ENCODE measurements at regions not wholly inside any gene's neighbourhood (a gene's known extent, or its start where the extent isn't known, plus 50 kb on each side); places are given as distances from the start of the nearest gene placed in this dataset.

DNA sequence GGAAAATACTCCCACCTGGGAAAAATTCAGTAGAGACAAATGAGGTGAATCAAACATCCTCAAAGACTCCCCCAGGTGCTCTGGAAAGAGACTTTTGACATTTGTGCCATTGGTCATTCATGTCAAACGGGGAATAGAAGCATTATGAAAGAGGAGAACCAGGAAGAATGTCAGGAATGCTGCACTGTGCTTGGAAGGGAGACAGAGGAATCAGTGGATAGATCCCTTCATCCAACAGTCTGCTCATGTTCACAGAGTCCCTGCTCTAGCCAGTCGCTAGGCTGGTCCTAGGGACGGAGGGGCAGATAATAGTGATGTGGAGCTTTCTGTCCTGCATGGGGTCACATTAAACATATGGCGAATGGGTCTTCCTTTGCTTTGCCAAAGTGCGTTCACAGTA lies 384.4 kb downstream of the FGF9 start:
- no peak for TF ChIP-seq NFE2L2 (IDR thresholded peaks at IDR 0.05; ENCODE audit: low read depth, low read length)
- no peak for TF ChIP-seq FOS (IDR thresholded peaks at IDR 0.05; ENCODE audit: low read depth, low read length)
- no peak for TF ChIP-seq CHD1 (IDR thresholded peaks at IDR 0.05; ENCODE audit: low read depth, low read length)
- TF ChIP-seq, protein P1, sequence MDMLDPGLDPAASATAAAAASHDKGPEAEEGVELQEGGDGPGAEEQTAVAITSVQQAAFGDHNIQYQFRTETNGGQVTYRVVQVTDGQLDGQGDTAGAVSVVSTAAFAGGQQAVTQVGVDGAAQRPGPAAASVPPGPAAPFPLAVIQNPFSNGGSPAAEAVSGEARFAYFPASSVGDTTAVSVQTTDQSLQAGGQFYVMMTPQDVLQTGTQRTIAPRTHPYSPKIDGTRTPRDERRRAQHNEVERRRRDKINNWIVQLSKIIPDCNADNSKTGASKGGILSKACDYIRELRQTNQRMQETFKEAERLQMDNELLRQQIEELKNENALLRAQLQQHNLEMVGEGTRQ (IDR thresholded peaks at IDR 0.05; ENCODE audit: low read depth, low read length): no peak
- TF ChIP-seq POLR2A (IDR thresholded peaks at IDR 0.05; ENCODE audit: low read depth, low read length): no peak
- TF ChIP-seq MXI1 (IDR thresholded peaks at IDR 0.05; ENCODE audit: borderline replicate concordance, low read depth, low read length): no peak
- no peak for TF ChIP-seq SMC3 (IDR thresholded peaks at IDR 0.05; ENCODE audit: low read depth, low read length)
- TF ChIP-seq RCOR1 (IDR thresholded peaks at IDR 0.05; ENCODE audit: insufficient replicate concordance, low read length): no peak
- no peak for TF ChIP-seq MAZ (IDR thresholded peaks at IDR 0.05; ENCODE audit: borderline replicate concordance, low read depth, low read length)
- no CpG with 5 or more reads among the region's 5 CpGs for WGBS, 2 experiments (ENCODE audit: extremely low coverage in 2 of 2, insufficient read length in 1 of 2)
- no peak overlapping the region for H3K18ac ChIP-seq (ENCODE audit: low read depth, low read length)
- no peak overlapping the region for H3K4ac ChIP-seq (ENCODE audit: low read depth, low read length)
- H2AK5ac ChIP-seq (ENCODE audit: low read depth, low read length): no peak overlapping the region
- intact Hi-C loops (cut with micrococcal nuclease): no loop called here
- H2BK5ac ChIP-seq (ENCODE audit: low read depth, low read length, poor library complexity, severe bottlenecking): no peak overlapping the region
- no peaks in the 10 kb centered on the region for H3K4me1 ChIP-seq (ENCODE audit: control insufficient read depth, insufficient read depth, low read length)
- BruUV-seq (replicated peaks): no TSS peak
- H3K23ac ChIP-seq (ENCODE audit: low read depth, low read length): no peak overlapping the region
- no peak overlapping the region for H3K4me3 ChIP-seq (ENCODE audit: insufficient read depth, low read depth, low read length)
- peak; percentile 68 for ATAC-seq (ENCODE audit: low read depth)
- no peak overlapping the region for H2AK9ac ChIP-seq (replicated peaks; ENCODE audit: low read depth, low read length, poor library complexity)
- H3K36me3 ChIP-seq (ENCODE audit: control insufficient read depth, insufficient read depth, low read length): no peaks in the 10 kb centered on the region
- H4K5ac ChIP-seq (ENCODE audit: low read depth, low read length): no peak overlapping the region
- in situ Hi-C loops (cut with MboI; ENCODE audit: low sequenced_read_pairs): no loop called here
- DNase-seq: no peak
- H3K56ac ChIP-seq (ENCODE audit: extremely low read depth, insufficient read depth, low read length): no peak overlapping the region
- H2BK20ac ChIP-seq (ENCODE audit: low read depth, low read length): no peak overlapping the region
- H3K4me2 ChIP-seq (ENCODE audit: low read depth, low read length): no peak overlapping the region
- dilution Hi-C loops (cut with HindIII; ENCODE audit: low sequenced_read_pairs, unreplicated experiment): no loop called here
- CTCF ChIA-PET: no interaction called here
- H2BK120ac ChIP-seq (ENCODE audit: low read depth, low read length): 0 out of 2 replicates have a peak overlapping the region, but pooled peaks have one; percentile 29
- no peaks in the 10 kb centered on the region for H3K9me1 ChIP-seq (ENCODE audit: insufficient read depth, low read length)
- no peak overlapping the region for H3K14ac ChIP-seq (replicated peaks; ENCODE audit: low read depth, low read length)
- no peak overlapping the region for H3K27ac ChIP-seq (ENCODE audit: insufficient read depth, low read length)
- no peaks in the 10 kb centered on the region for H3K79me1 ChIP-seq (ENCODE audit: low read depth in 1 of 2, low read length in 2 of 2)
- H2AFZ ChIP-seq (replicated peaks; ENCODE audit: low read length, poor library complexity): no peak overlapping the region
- H3K27me3 ChIP-seq (ENCODE audit: control insufficient read depth, insufficient read depth, low read length): no peaks in the 10 kb centered on the region; the same call in 1 of the 2 replicates
- H4K91ac ChIP-seq (ENCODE audit: insufficient read depth, low read depth, low read length): no peak overlapping the region
- H3K9ac ChIP-seq (ENCODE audit: low read depth, low read length): no peak overlapping the region
- no peaks in the 10 kb centered on the region for H4K20me1 ChIP-seq (ENCODE audit: insufficient read depth, low read length)
- no peaks in the 10 kb centered on the region for H3K9me3 ChIP-seq (ENCODE audit: control insufficient read depth, insufficient read depth, low read length)
- H4K8ac ChIP-seq (ENCODE audit: low read depth in 2 of 2, low read length in 2 of 2): no peak overlapping the region
- H2BK15ac ChIP-seq (ENCODE audit: low read depth, low read length): no peak overlapping the region
- POLR2A ChIA-PET (ENCODE audit: unreplicated experiment): no interaction called here
